Upper lobe of left lung (tissue), 4 donors: ENCODE measurements at regions not wholly inside any gene's neighbourhood (a gene's known extent, or its start where the extent isn't known, plus 50 kb on each side); places are given as distances from the start of the nearest gene placed in this dataset.

Experiments used
- POLR2A ChIP-seq, 4 donors: fragments of 450-650 bp; IDR thresholded peaks; one replicate each; pipeline ENCODE4 v1.5.1; 2016 to 2017; ENCODE audit warnings: antibody characterized with exemption in 4 of 4, mild to moderate bottlenecking in 2 of 4
- POLR2AphosphoS5 ChIP-seq, 2 donors: sonication (generic); formaldehyde crosslinking; IDR thresholded peaks; one replicate each; pipeline ENCODE4 v1.5.1; 2017; ENCODE audit warnings: antibody characterized with exemption in 2 of 2
- TF ChIP-seq, protein P1 (sequence below), 6 experiments: fragments of 450-650 bp in 4 of 6; fragments of 200-600 bp in 2 of 6; sonication (generic) in 2 of 6; IDR thresholded peaks; one replicate each; pipeline ENCODE4 v1.5.1; 2016 to 2019; ENCODE audit warnings: antibody characterized with exemption in 6 of 6

DNA sequence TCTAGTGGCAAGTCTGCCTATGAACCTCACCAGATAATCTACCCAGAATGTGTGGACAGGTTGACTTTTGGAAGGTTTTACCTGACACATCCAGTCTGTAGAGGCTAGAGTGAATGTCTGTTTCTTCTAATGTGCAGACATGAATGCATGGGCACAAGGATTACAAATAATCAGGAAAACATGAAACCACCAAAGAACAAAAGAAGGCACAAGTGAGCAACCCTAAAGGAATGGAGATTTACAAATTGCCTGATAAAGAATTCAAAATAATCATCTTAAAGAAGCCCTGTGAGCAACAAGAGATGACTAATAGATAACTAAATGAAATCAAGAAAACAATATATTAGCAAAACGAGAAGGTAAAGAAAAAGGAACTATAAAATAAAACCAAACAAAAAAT is 876.1 kb upstream of the ADGRB3 start:
- TF ChIP-seq, protein P1, sequence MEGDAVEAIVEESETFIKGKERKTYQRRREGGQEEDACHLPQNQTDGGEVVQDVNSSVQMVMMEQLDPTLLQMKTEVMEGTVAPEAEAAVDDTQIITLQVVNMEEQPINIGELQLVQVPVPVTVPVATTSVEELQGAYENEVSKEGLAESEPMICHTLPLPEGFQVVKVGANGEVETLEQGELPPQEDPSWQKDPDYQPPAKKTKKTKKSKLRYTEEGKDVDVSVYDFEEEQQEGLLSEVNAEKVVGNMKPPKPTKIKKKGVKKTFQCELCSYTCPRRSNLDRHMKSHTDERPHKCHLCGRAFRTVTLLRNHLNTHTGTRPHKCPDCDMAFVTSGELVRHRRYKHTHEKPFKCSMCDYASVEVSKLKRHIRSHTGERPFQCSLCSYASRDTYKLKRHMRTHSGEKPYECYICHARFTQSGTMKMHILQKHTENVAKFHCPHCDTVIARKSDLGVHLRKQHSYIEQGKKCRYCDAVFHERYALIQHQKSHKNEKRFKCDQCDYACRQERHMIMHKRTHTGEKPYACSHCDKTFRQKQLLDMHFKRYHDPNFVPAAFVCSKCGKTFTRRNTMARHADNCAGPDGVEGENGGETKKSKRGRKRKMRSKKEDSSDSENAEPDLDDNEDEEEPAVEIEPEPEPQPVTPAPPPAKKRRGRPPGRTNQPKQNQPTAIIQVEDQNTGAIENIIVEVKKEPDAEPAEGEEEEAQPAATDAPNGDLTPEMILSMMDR (IDR thresholded peaks at IDR 0.05): no peak
- TF ChIP-seq POLR2A (IDR thresholded peaks at IDR 0.05): no peak
- no peak for TF ChIP-seq POLR2AphosphoS5 (IDR thresholded peaks at IDR 0.05)
